Keratinocyte (primary cell): ENCODE measurements at regions not wholly inside any gene's neighbourhood (a gene's known extent, or its start where the extent isn't known, plus 50 kb on each side); places are given as distances from the start of the nearest gene placed in this dataset.

ENCODE experiments used
- DNase-seq: peaks from one replicate; pipeline ENCODE4 v3.0.0-alpha.2; 2011; ENCODE audit warnings: low read depth, missing footprints, low spot score
- FAIRE-seq: peaks from 2 replicates; lab custom pipeline; 2011; peaks lifted over from hg19 to GRCh38; lab: Jason Lieb, UNC
- H2AFZ ChIP-seq: 2 replicates; pipeline ENCODE4 v1.6.0; 2012; ENCODE audit warnings: low read length, control low read depth, inconsistent platforms; ENCODE audit not compliant: control insufficient read depth
- H3K27ac ChIP-seq: 2 replicates; pipeline ENCODE4 v1.5.1; 2011; ENCODE audit warnings: low read length; ENCODE audit not compliant: control insufficient read depth, insufficient read depth
- H3K27me3 ChIP-seq: 3 replicates; pipeline ENCODE4 v1.6.0; 2011; ENCODE audit warnings: low read length; ENCODE audit not compliant: control insufficient read depth, insufficient read depth; ENCODE audit errors: extremely low read depth
- H3K36me3 ChIP-seq, 2 experiments: 2 replicates in 1 of 2; 3 replicates in 1 of 2; pipeline ENCODE4 v1.5.1; 2011; ENCODE audit warnings: low read length in 2 of 2, mild to moderate bottlenecking in 1 of 2; ENCODE audit not compliant: control insufficient read depth in 2 of 2, insufficient read depth in 2 of 2; ENCODE audit errors: extremely low read depth in 1 of 2
- H3K4me1 ChIP-seq: 3 replicates; pipeline ENCODE4 v1.5.1; 2011; ENCODE audit warnings: low read length; ENCODE audit not compliant: control insufficient read depth, insufficient read depth; ENCODE audit errors: extremely low read depth
- H3K4me2 ChIP-seq: 3 replicates; pipeline ENCODE4 v1.6.0; 2011; ENCODE audit warnings: low read depth, low read length; ENCODE audit not compliant: control insufficient read depth, insufficient read depth; ENCODE audit errors: extremely low read depth
- H3K4me3 ChIP-seq, 3 experiments: fragments of 200-600 bp in 1 of 3; sonication (generic) in 1 of 3; 2 replicates in 2 of 3; 3 replicates in 1 of 3; pipeline ENCODE4 v1.5.1; 2011 to 2016; ENCODE audit warnings: low read length in 3 of 3, mild to moderate bottlenecking in 3 of 3, control low read depth in 2 of 3, inconsistent platforms in 1 of 3, low read depth in 1 of 3, mixed read lengths in 1 of 3, mixed run types in 1 of 3, moderate library complexity in 1 of 3; ENCODE audit not compliant: control insufficient read depth in 2 of 3, insufficient read depth in 2 of 3; ENCODE audit errors: extremely low read depth in 1 of 3
- H3K79me2 ChIP-seq: 2 replicates; pipeline ENCODE4 v1.6.0; 2012; ENCODE audit warnings: low read length; ENCODE audit not compliant: control insufficient read depth, insufficient read depth
- H3K9ac ChIP-seq: 3 replicates; pipeline ENCODE4 v1.6.0; 2011; ENCODE audit warnings: low read length; ENCODE audit not compliant: control insufficient read depth, insufficient read depth; ENCODE audit errors: extremely low read depth
- H3K9me1 ChIP-seq: 3 replicates; pipeline ENCODE4 v1.6.0; 2011; ENCODE audit warnings: low read length; ENCODE audit not compliant: control insufficient read depth, insufficient read depth; ENCODE audit errors: extremely low read depth
- H3K9me3 ChIP-seq: 2 replicates; pipeline ENCODE4 v1.5.1; 2012; ENCODE audit warnings: low read depth, low read length; ENCODE audit not compliant: control insufficient read depth
- H4K20me1 ChIP-seq: 3 replicates; pipeline ENCODE4 v1.6.0; 2011; ENCODE audit warnings: low read length; ENCODE audit not compliant: control insufficient read depth, insufficient read depth; ENCODE audit errors: extremely low read depth
- CTCF ChIP-seq, 3 experiments: IDR thresholded peaks in 1 of 3; conservative IDR thresholded peaks in 1 of 3; optimal IDR thresholded peaks in 1 of 3; 2 replicates in 2 of 3; 3 replicates in 1 of 3; pipeline versions ENCODE3 to v1.5.1; 2011; ENCODE audit warnings: low read length in 3 of 3, mild to moderate bottlenecking in 3 of 3, moderate library complexity in 2 of 3, control low read depth in 1 of 3, inconsistent platforms in 1 of 3; ENCODE audit not compliant: insufficient read depth in 2 of 3; ENCODE audit errors: extremely low read depth in 1 of 3
- EZH2 ChIP-seq: IDR thresholded peaks from one replicate; pipeline ENCODE4 v1.6.1; 2012; ENCODE audit warnings: inconsistent platforms, mild to moderate bottlenecking, low read length, moderate library complexity
- dilution Hi-C: fragments of 300-500 bp; cut with MboI; formaldehyde crosslinking; loops from one replicate; pipeline ENCODE4 v1.7.0; 2020; ENCODE audit warnings: low sequenced_read_pairs; ENCODE audit not compliant: extremely low pct_ligation_motif_present

GRCh38 chr13:90305796-90306195 is 1041.7 kb upstream of the MIR17HG start:
- H2AFZ ChIP-seq, result no peak overlapping the region
- H3K27ac ChIP-seq, result no peak overlapping the region
- H3K36me3 ChIP-seq, result no peaks in the 10 kb centered on the region
- DNase-seq (no peak), FAIRE-seq (no peak)
- H3K4me3 ChIP-seq, result no peak overlapping the region
- no peaks in the 10 kb centered on the region for H3K79me2 ChIP-seq
- no peak overlapping the region for H3K4me2 ChIP-seq
- dilution Hi-C loops, result no loop called here
- no peak for TF ChIP-seq EZH2
- TF ChIP-seq CTCF (optimal IDR thresholded peaks at IDR 0.05 in 1 of 3, IDR thresholded peaks at IDR 0.05 in 1 of 3, conservative IDR thresholded peaks at IDR 0.05 in 1 of 3; ENCODE audit: extremely low read depth in 1 of 3, insufficient read depth in 2 of 3, low read length in 3 of 3), result no peak
- H3K27me3 ChIP-seq, result no peaks in the 10 kb centered on the region
- no peaks in the 10 kb centered on the region for H4K20me1 ChIP-seq
- no peak overlapping the region for H3K9ac ChIP-seq
- no peaks in the 10 kb centered on the region for H3K9me1 ChIP-seq
- no peaks in the 10 kb centered on the region for H3K4me1 ChIP-seq
- H3K9me3 ChIP-seq, result no peaks in the 10 kb centered on the region

GRCh38 chr13:90307136-90307535 is 1040.4 kb upstream of the MIR17HG start:
- no peak for DNase-seq
- no peak for FAIRE-seq
- H3K4me2 ChIP-seq, result no peak overlapping the region
- no peaks in the 10 kb centered on the region for H3K79me2 ChIP-seq
- no peak overlapping the region for H2AFZ ChIP-seq
- H3K4me1 ChIP-seq, result no peaks in the 10 kb centered on the region
- no peaks in the 10 kb centered on the region for H3K9me3 ChIP-seq
- no peaks in the 10 kb centered on the region for H4K20me1 ChIP-seq
- H3K27me3 ChIP-seq, result no peaks in the 10 kb centered on the region
- no peaks in the 10 kb centered on the region for H3K9me1 ChIP-seq
- H3K36me3 ChIP-seq, result no peaks in the 10 kb centered on the region
- dilution Hi-C loops, result no loop called here
- H3K9ac ChIP-seq, result no peak overlapping the region
- no peak overlapping the region for H3K27ac ChIP-seq
- no peak overlapping the region for H3K4me3 ChIP-seq
- TF ChIP-seq EZH2, result no peak
- no peak for TF ChIP-seq CTCF (optimal IDR thresholded peaks at IDR 0.05 in 1 of 3, IDR thresholded peaks at IDR 0.05 in 1 of 3, conservative IDR thresholded peaks at IDR 0.05 in 1 of 3; ENCODE audit: extremely low read depth in 1 of 3, insufficient read depth in 2 of 3, low read length in 3 of 3)
